DND-41 (cell line): ENCODE measurements at regions not wholly inside any gene's neighbourhood (a gene's known extent, or its start where the extent isn't known, plus 50 kb on each side); places are given as distances from the start of the nearest gene placed in this dataset.

ENCODE experiments used
- EZH2 ChIP-seq: IDR thresholded peaks from 3 replicates; pipeline ENCODE4 v1.6.1; 2012; ENCODE audit warnings: borderline replicate concordance, low read depth, mild to moderate bottlenecking, moderate library complexity, low read length, inconsistent platforms; ENCODE audit not compliant: severe bottlenecking
- TF ChIP-seq, protein P1 (sequence below): IDR thresholded peaks from 2 replicates; pipeline ENCODE4 v1.5.1; 2012; ENCODE audit warnings: borderline replicate concordance, low read length, moderate library complexity, mild to moderate bottlenecking; ENCODE audit not compliant: poor library complexity, severe bottlenecking; ENCODE audit errors: extremely low read depth

DNA sequence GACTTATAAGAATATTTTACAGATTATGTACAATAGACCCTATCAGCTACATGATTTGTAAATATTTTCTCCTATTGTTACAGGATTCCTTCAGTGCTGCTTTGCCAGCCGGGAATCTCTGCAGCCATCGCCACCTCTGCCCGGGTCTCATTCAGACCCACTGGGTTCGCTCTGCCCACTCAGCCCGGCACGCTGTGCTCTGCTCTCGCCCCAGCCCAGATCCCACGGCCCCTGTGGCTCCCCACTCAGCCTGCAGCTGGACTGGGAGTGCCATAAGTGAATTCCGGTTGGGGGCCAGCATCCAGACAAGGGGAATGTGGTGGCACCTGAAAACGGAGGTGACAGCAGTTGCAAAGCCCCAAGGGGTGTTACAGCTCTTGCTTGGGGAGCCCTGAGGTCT is 71.8 kb downstream of the NPAP1 start:
- TF ChIP-seq, protein P1, sequence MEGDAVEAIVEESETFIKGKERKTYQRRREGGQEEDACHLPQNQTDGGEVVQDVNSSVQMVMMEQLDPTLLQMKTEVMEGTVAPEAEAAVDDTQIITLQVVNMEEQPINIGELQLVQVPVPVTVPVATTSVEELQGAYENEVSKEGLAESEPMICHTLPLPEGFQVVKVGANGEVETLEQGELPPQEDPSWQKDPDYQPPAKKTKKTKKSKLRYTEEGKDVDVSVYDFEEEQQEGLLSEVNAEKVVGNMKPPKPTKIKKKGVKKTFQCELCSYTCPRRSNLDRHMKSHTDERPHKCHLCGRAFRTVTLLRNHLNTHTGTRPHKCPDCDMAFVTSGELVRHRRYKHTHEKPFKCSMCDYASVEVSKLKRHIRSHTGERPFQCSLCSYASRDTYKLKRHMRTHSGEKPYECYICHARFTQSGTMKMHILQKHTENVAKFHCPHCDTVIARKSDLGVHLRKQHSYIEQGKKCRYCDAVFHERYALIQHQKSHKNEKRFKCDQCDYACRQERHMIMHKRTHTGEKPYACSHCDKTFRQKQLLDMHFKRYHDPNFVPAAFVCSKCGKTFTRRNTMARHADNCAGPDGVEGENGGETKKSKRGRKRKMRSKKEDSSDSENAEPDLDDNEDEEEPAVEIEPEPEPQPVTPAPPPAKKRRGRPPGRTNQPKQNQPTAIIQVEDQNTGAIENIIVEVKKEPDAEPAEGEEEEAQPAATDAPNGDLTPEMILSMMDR, result no peak
- no peak for TF ChIP-seq EZH2
